GM20000 (cell line): ENCODE measurements at regions not wholly inside any gene's neighbourhood (a gene's known extent, or its start where the extent isn't known, plus 50 kb on each side); places are given as distances from the start of the nearest gene placed in this dataset.
"Not testable (repeated sequence)": the region's sequence is repeated elsewhere in the genome, so short reads cannot be mapped to it uniquely, and the experiment has no call there.

Source experiments
- DNase-seq: peaks from one replicate; pipeline ENCODE4 v3.0.0; 2012; ENCODE audit warnings: low spot score
- CTCF ChIP-seq: IDR thresholded peaks from 2 replicates; pipeline ENCODE4 v1.5.1; 2012; ENCODE audit warnings: mild to moderate bottlenecking, control low read depth; ENCODE audit errors: extremely low read depth, missing control alignments

GRCh38 chrX:110920991-110921390, 125.4 kb upstream of the CHRDL1 start:
- TF ChIP-seq CTCF: no peak
- no peak for DNase-seq

- TF ChIP-seq CTCF: no peak
- no peak for DNase-seq
Observed at GRCh38 chrX:110915570-110915969, 120.0 kb upstream of the CHRDL1 start.

GRCh38 chrX:110915111-110915510, 119.5 kb upstream of the CHRDL1 start:
- DNase-seq: no peak

GRCh38 chrX:110914281-110914680, 118.7 kb upstream of the CHRDL1 start:
- no peak for DNase-seq
- no peak for TF ChIP-seq CTCF

More at GRCh38 chrX:110915111-110915510, 119.5 kb upstream of the CHRDL1 start:
- TF ChIP-seq CTCF: no peak

- DNase-seq: not testable (repeated sequence)
Observed at GRCh38 chrX:110904747-110905146, 109.1 kb upstream of the CHRDL1 start.

- no peak for DNase-seq
- TF ChIP-seq CTCF: no peak
Observed at GRCh38 chrX:110881971-110882370, 86.4 kb upstream of the CHRDL1 start.

GRCh38 chrX:110877326-110877725, 81.7 kb upstream of the CHRDL1 start:
- no peak for DNase-seq
- TF ChIP-seq CTCF: no peak

- TF ChIP-seq CTCF: no peak
- DNase-seq: no peak
Observed at GRCh38 chrX:110871839-110872238, 76.2 kb upstream of the CHRDL1 start.
